Tibial nerve (tissue), 4 donors: ENCODE measurements at regions not wholly inside any gene's neighbourhood (a gene's known extent, or its start where the extent isn't known, plus 50 kb on each side); places are given as distances from the start of the nearest gene placed in this dataset.

Experiments
- CTCF ChIP-seq, 5 experiments: fragments of 200-600 bp in 3 of 5; fragments of 450-650 bp in 2 of 5; sonication (generic) in 3 of 5; IDR thresholded peaks; one replicate each; pipeline ENCODE4 v1.5.1; 2016 to 2019; ENCODE audit warnings: antibody characterized with exemption in 5 of 5, mild to moderate bottlenecking in 3 of 5, moderate library complexity in 2 of 5
- EP300 ChIP-seq, 2 donors: sonication (generic); formaldehyde crosslinking; IDR thresholded peaks; one replicate each; pipeline ENCODE4 v1.6.1; 2017; ENCODE audit warnings: antibody characterized with exemption in 2 of 2, mild to moderate bottlenecking in 1 of 2
- POLR2A ChIP-seq, 2 donors: fragments of 450-650 bp; IDR thresholded peaks; one replicate each; pipeline ENCODE4 v1.6.1; 2017; ENCODE audit warnings: antibody characterized with exemption in 2 of 2, mild to moderate bottlenecking in 2 of 2, moderate library complexity in 2 of 2

GRCh38 chr10:105682911-105683310 lies 1041.8 kb downstream of the SORCS3 start:
- TF ChIP-seq CTCF (IDR thresholded peaks at IDR 0.05) (no peak), POLR2A (IDR thresholded peaks at IDR 0.05) (no peak), EP300 (IDR thresholded peaks at IDR 0.05) (no peak)
